AG04449 (cell line): ENCODE measurements at regions not wholly inside any gene's neighbourhood (a gene's known extent, or its start where the extent isn't known, plus 50 kb on each side); places are given as distances from the start of the nearest gene placed in this dataset.
"Not testable (repeated sequence)": the region's sequence is repeated elsewhere in the genome, so short reads cannot be mapped to it uniquely, and the experiment has no call there.

ENCODE experiments used
- CTCF ChIA-PET: fragments of 350-600 bp; formaldehyde crosslinking; extraction: SDS; loops from one replicate; lab custom pipeline; 2021; ENCODE audit warnings: antibody characterized with exemption; lab: Yijun Ruan, JAX
- POLR2A ChIA-PET: fragments of 400-600, 350-600 bp; formaldehyde crosslinking; extraction: SDS; loops from one replicate; lab custom pipeline; 2020; ENCODE audit warnings: antibody characterized with exemption, inconsistent platforms; lab: Yijun Ruan, JAX
- DNase-seq: peaks from one replicate; pipeline ENCODE4 v3.0.0-alpha.2; 2010; ENCODE audit warnings: low read depth, low spot score
- H3K4me3 ChIP-seq: 2 replicates; pipeline ENCODE4 v1.5.1; 2011; ENCODE audit warnings: low read depth, mild to moderate bottlenecking, control low read depth, low read length
- TF ChIP-seq, protein P1 (sequence below): IDR thresholded peaks from one replicate; pipeline ENCODE4 v1.5.1; 2011; ENCODE audit warnings: mild to moderate bottlenecking, moderate library complexity, low read length, control low read depth, inconsistent platforms; ENCODE audit not compliant: insufficient read depth; ENCODE audit errors: missing control alignments

DNA sequence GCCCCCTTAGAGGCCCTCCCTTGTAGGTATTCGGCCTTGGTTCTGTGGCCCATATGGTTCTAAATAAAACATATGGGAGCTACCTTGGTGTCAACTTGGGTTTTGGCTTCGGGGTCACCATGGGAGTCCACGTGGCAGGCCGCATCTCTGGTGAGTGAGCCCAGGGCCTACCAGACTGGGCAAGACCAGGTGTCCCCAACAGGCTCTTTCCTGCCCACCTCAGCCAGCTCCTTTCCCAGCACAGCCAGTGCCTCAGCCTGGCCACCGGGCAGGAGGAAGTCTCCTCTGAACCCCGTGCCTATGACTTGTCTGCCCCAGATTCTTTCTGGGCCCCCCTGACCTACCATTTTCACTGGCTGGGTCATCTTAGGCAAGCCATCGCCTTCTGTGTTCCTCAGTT is 268.8 kb upstream of the TEKT4 start:
- no peak for DNase-seq
- TF ChIP-seq, protein P1, sequence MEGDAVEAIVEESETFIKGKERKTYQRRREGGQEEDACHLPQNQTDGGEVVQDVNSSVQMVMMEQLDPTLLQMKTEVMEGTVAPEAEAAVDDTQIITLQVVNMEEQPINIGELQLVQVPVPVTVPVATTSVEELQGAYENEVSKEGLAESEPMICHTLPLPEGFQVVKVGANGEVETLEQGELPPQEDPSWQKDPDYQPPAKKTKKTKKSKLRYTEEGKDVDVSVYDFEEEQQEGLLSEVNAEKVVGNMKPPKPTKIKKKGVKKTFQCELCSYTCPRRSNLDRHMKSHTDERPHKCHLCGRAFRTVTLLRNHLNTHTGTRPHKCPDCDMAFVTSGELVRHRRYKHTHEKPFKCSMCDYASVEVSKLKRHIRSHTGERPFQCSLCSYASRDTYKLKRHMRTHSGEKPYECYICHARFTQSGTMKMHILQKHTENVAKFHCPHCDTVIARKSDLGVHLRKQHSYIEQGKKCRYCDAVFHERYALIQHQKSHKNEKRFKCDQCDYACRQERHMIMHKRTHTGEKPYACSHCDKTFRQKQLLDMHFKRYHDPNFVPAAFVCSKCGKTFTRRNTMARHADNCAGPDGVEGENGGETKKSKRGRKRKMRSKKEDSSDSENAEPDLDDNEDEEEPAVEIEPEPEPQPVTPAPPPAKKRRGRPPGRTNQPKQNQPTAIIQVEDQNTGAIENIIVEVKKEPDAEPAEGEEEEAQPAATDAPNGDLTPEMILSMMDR: no peak
- ChIA-PET CTCF (no interaction called here), POLR2A (no interaction called here)
- H3K4me3 ChIP-seq: no peak overlapping the region

DNA sequence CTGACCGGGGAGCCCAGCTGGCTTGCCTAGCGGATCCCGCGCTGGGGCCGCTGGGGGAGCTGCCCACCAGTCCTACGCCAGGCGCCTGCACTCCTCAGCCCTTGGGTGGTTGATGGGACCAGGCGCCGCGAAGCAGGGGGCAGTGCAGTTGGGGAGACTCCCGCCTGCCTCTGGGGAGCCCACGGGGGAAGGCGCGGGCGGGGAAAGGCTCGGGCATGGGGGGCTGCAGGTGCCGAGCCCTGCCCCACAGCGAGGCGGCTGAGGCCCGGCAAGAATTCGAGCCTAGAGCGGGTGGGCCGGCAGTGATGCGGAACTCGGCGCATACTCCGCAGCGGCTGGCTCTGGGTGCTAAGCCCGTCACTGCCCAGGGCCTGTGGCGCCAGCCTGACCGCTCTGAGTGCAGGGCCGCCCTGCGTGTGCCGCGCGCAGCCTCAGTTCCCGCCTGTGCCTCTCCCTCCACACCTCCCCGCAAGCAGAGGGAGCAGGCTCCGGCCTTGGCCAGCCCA is 249.1 kb upstream of the TEKT4 start:
- TF ChIP-seq, protein P1: no peak
- H3K4me3 ChIP-seq: no peak overlapping the region
- POLR2A ChIA-PET: no interaction called here

DNA sequence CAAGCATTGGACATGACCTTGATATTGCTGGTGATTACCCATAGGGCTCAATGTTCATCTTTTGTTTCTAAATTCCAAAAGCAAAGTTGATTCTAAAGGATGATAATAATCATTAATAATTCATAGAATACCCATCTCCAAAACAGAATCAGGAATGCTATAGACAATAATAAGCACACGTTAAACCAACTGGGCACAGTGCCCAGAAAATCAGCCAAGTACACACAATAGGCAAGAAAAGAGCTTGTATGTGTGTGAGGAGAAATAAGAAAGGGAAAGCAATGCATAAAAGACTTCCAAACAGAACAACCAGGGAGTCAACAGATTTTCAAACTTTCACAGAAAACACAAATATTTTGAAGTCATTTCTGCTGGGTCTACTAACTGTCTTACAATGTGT is 242.3 kb upstream of the TEKT4 start:
- DNase-seq, POLR2A ChIA-PET, CTCF ChIA-PET, H3K4me3 ChIP-seq: not testable (repeated sequence)

More for the DNA sequence above, 249.1 kb upstream of the TEKT4 start:
- DNase-seq: no peak
- CTCF ChIA-PET: no interaction called here

DNA sequence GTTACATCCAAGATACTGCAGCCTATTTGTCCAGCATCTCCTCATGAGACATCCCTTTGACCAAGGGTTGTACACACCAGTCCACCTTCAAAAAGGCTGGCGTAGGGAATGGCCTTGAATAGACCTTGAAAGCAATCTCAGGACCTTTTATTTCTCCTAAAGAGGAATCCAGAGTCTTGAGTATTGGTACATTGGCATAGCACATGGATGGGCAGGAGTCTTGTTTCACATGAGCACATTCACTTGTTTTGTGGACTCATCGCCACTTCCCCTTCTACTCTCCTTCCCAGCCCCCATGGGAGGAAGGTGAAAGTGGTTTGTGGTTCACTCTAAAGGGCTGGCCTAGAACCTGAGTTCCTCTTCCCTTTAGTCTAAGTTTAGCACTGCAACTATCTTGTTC is 229.8 kb upstream of the TEKT4 start:
- POLR2A ChIA-PET, CTCF ChIA-PET, DNase-seq, H3K4me3 ChIP-seq: not testable (repeated sequence)

DNA sequence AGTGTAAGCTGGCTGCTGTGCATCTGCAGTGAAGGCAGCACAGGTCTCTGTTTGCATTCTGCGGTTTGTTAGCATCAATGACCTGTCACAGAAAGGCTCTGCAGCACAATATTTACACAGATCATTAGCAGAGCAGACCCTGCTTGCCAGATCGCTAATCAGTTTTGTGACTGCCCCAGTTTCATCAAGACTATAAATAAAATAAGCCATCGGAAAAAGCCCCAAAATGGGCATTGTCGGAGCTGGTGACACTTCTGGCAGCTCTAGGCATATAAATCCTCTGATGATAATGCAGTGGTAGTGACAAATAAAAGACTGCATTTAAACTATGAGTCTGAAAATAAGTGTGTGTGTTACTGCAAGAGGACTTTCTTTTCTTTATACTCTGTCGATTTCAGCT is 219.1 kb upstream of the TEKT4 start:
- POLR2A ChIA-PET: not testable (repeated sequence)

DNA sequence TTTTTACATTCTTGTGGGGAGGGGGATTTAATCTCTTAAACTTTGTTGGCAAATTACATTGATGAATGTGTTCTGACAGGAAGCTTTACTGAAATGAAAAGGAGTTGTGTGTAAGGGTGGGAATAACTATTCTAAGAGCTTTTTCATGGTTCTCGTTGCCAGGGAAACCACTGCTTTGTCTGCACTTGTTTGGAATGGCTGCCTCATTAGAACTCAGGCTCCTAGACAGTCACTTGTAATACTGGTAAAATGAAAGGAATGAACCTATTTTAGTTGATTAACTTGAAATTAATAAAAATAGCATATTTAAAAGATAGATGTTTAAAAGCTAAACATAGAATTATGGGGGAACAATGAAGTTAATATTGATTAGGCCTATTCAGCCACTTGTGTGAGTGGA is 201.4 kb upstream of the TEKT4 start:
- DNase-seq, POLR2A ChIA-PET, H3K4me3 ChIP-seq, CTCF ChIA-PET: not testable (repeated sequence)

More for the DNA sequence above, 219.1 kb upstream of the TEKT4 start:
- CTCF ChIA-PET, H3K4me3 ChIP-seq, DNase-seq: not testable (repeated sequence)

DNA sequence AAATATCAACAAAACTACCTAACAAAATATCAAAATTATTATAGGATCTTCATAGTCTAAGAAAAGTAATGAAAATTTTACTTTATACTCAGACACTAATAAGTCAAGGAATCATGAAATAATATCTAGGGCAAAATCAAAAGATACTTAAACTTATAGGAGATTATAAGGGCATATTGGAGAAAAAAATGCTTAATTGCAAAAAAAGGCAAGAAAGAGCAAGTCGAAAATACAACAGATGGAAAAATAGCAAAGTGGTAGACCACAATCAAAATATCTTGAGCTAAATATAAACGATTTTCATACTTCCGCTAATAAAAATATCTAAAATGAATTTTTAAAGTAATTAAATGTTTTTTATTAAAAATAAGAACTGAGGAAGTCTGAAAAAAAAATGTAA is 177.0 kb upstream of the TEKT4 start:
- POLR2A ChIA-PET, H3K4me3 ChIP-seq, CTCF ChIA-PET, DNase-seq: not testable (repeated sequence)

DNA sequence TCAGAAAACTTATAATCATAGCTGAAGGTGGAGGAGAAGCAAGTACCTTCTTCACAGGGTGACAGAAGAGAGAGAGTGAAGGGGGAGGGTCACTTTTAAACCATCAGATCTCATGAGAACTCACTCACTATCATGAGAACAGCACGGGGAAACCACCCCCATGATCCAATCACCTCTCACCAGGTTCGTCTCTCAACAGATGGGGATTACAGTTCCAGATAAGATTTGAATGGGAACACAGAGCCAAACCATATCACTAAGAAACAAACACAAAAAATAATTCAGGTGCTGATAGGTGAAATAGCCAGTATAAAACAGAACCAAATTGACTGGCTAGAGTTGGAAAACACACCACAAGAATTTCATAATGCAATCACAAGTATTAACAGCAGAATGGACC is 162.2 kb upstream of the TEKT4 start:
- CTCF ChIA-PET, H3K4me3 ChIP-seq, POLR2A ChIA-PET, DNase-seq: not testable (repeated sequence)

DNA sequence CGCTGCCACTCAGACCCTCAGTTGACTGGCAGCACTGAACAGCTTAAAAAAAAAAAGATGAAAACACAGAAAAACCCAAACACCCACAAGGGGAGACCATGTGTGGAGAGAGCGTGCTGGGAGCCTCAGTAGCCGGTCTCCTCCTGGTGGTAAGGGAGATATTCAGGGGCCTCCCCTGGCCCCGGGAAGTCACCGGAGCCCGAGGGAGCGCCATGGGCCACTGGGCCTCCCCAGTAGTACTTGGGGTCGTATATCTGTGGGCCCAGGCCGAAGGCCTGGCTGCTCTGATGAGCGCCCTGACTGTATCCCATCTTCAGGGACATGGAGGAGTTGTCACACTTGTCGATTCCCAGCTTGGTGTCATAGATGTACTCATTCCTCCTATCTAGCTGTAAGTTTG is 145.7 kb upstream of the TEKT4 start:
- ChIA-PET CTCF (no interaction called here), POLR2A (no interaction called here)
- TF ChIP-seq, protein P1: no peak
- no peak overlapping the region for H3K4me3 ChIP-seq
- no peak for DNase-seq

DNA sequence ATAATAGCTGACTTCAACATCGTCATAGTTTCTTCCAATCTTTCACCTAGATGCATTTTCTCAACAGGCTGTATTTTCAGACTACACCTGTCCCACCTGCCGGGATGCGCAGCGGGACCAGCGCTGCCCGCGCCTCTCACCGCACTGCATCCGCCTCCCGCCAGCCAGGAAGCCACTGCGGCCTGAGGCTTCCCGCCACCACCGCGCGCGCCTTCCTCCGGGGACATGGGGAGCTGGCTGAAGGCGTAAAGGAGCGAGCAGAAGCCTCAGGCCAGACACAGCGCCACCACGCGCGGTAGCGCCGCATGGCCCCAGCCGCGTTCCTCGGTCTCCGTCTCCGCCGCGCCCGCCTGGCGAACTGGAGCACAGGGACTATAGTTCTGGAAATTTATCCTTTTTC is 135.7 kb upstream of the TEKT4 start:
- CTCF ChIA-PET, DNase-seq, H3K4me3 ChIP-seq, POLR2A ChIA-PET: not testable (repeated sequence)

DNA sequence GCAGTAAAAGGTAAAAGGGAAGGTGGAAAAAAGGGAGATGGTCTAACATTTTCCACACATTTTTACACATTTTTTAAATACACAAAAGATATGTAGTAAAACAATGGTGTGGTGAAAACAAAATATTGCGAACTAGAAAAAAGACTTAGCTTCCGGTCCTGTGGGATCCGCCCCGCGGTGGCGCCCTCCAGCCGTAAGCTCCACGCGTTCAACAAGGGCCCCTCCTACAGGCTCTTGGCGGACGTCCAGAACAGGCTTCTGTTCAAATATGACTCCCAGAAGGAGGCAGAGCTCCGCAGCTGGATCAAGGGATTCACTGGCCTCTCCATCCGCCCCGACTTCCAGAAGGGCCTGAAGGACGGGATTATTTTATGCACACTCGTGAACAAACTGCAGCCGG is 134.1 kb upstream of the TEKT4 start:
- CTCF ChIA-PET, POLR2A ChIA-PET, DNase-seq, H3K4me3 ChIP-seq: not testable (repeated sequence)

DNA sequence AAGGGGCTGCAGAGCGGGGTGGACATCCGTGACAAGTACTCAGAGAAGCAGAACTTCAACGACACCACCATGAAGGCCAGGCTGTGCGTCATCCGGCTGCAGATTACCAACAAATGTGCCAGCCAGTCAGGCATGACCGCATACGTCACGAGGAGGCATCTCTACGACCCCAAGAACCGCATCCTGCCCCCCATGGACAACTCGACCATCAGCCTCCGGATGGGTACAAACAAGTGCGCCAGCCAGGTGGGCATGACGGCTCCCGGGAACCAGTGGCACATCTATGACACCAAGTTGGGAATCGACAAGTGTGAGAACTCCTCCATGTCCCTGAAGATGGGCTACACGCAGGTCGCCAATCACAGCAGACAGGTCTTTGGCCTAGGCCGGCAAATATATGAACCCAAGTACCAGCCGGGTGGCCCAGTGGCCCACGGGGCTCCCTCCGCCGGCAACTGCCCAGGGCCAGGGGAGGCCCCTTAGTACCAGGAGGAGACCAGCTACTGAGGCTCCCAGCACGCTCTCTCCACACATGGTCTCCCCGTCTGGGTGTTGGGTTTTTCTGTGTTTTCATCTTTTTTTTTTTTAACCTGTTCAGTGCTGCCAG is 133.4 kb upstream of the TEKT4 start:
- H3K4me3 ChIP-seq, CTCF ChIA-PET, POLR2A ChIA-PET, DNase-seq: not testable (repeated sequence)
